Heart left ventricle (tissue), 16 donors: ENCODE measurements at regions not wholly inside any gene's neighbourhood (a gene's known extent, or its start where the extent isn't known, plus 50 kb on each side); places are given as distances from the start of the nearest gene placed in this dataset.
A peak's percentile ranks its signal among the peaks of the same experiment; 100 is the strongest.
"Not testable (repeated sequence)": the region's sequence is repeated elsewhere in the genome, so short reads cannot be mapped to it uniquely, and the experiment has no call there.

Experiments
- ATAC-seq, 4 donors: fragments of 200-7000 bp; cut with Tn5 transposase; one replicate each; pipeline ENCODE4 v1.9.1; 2020 to 2022; ENCODE audit warnings: moderate library complexity in 4 of 4, mild to moderate bottlenecking in 3 of 4, moderate number of reproducible peaks in 1 of 4
- DNase-seq, 5 donors: peaks; one replicate each; pipeline ENCODE4 v3.0.0-alpha.2; 2020
- H3K27ac ChIP-seq, 12 donors: fragments of 200-600 bp; sonication (generic) in 4 of 12; one replicate each; pipeline versions ENCODE4 v1.5.0 to v1.8.0; 2016 to 2022; ENCODE audit warnings: mild to moderate bottlenecking in 2 of 12
- H3K27me3 ChIP-seq, 9 donors: fragments of 200-600 bp; sonication (generic) in 2 of 9; one replicate each; pipeline versions ENCODE4 v1.5.1 to v1.8.0; 2016 to 2022; ENCODE audit warnings: mild to moderate bottlenecking in 3 of 9
- H3K36me3 ChIP-seq, 9 donors: fragments of 200-600 bp; sonication (generic) in 2 of 9; one replicate each; pipeline versions ENCODE4 v1.5.0 to v1.8.0; 2018 to 2022; ENCODE audit warnings: mild to moderate bottlenecking in 2 of 9
- H3K4me1 ChIP-seq, 12 donors: fragments of 200-600 bp; sonication (generic) in 4 of 12; one replicate each; pipeline versions ENCODE4 v1.5.0 to v1.8.0; 2016 to 2022; ENCODE audit warnings: mild to moderate bottlenecking in 3 of 12
- H3K4me3 ChIP-seq, 12 donors: fragments of 200-600 bp; sonication (generic) in 4 of 12; one replicate each; pipeline versions ENCODE4 v1.5.0 to v1.8.0; 2017 to 2022; ENCODE audit warnings: mild to moderate bottlenecking in 9 of 12, moderate library complexity in 4 of 12
- H3K9me3 ChIP-seq, 12 donors: fragments of 200-600 bp; sonication (generic) in 4 of 12; one replicate each; pipeline versions ENCODE4 v1.5.0 to v1.8.0; 2016 to 2022; ENCODE audit warnings: mild to moderate bottlenecking in 1 of 12
- WGBS, 4 donors: extraction: QIAGEN DNeasy Blood & Tissue Kit in 2 of 4; methylation state at CpG; one replicate each; pipeline versions ENCODE4 v1.1.5 to v1.1.7; 2013 to 2018; 5-methylcytosine and 5-hydroxymethylcytosine counted together
- intact Hi-C, 10 donors: fragments of 100-400 bp; cut with DNase I; formaldehyde crosslinking; loops; one replicate each; pipeline versions ENCODE4 v1.11.1 to v1.14.2; 2022
- donor health status: ischemic (EF 13 %, LVEDD 7.1; RV severe dilation, severe dysfunction).
- donor health status: healthy with polysubstance abuse.
- donor health status: DM: no; HTN: yes; CAD: no.
- donor health status: DM: no; HTN: no; CAD: no.
- donor health status: ischemic (EF 25% LVEDD 6.9; RV normal size, moderate dysfunction).
- donor health status: ischemic (EF 25% LVEDD 5.7; RV mildly dilated, moderate dysfunction).
- donor health status: healthy.
- donor health status: DM: yes; HTN: yes; CAD: no.
- donor health status: ischemic (EF 35%, LVEDD 5.7; RV mildly dilated, moderate dysfunction).
- donor health status: nonischemic (EF 11% LVEDD 7.7; RV severe dilation, severe dysfunction).
- donor health status: DM: yes; HTN: yes; CAD: no.
- donor health status: PGD.
- donor health status: ischemic (EF 29% LVEDD 5.4; RV normal size, mild dysfunction).
- donor health status: nonischemic (EF 23%, LVEDD 6.1; RV moderate dilation, normal function).

GRCh38 chr1:143796369-143796768 lies 175.4 kb downstream of the FAM72C start:
- H3K27me3 ChIP-seq, H3K36me3 ChIP-seq, ATAC-seq, H3K4me1 ChIP-seq, intact Hi-C loops, H3K9me3 ChIP-seq, DNase-seq, H3K27ac ChIP-seq, H3K4me3 ChIP-seq: not testable (repeated sequence)
- no CpG with 5 or more reads among the region's 3 CpGs for WGBS, 4 donors

GRCh38 chr1:143792047-143792937 lies 179.5 kb downstream of the FAM72C start:
- DNase-seq, H3K4me3 ChIP-seq, H3K27me3 ChIP-seq, H3K9me3 ChIP-seq, H3K36me3 ChIP-seq, H3K4me1 ChIP-seq, H3K27ac ChIP-seq, intact Hi-C loops: not testable (repeated sequence)
- peak in 2 of 4 donors; percentile 24 to 28 for ATAC-seq
- WGBS, 4 donors: no CpG with 5 or more reads among the region's 57 CpGs

GRCh38 chr1:143786381-143786780 lies 185.4 kb downstream of the FAM72C start:
- no CpG with 5 or more reads among the region's 3 CpGs for WGBS, 4 donors
- H3K9me3 ChIP-seq, DNase-seq, intact Hi-C loops, H3K4me1 ChIP-seq, H3K27me3 ChIP-seq, H3K4me3 ChIP-seq, ATAC-seq, H3K36me3 ChIP-seq, H3K27ac ChIP-seq: not testable (repeated sequence)

- H3K9me3 ChIP-seq, H3K4me3 ChIP-seq, intact Hi-C loops, H3K36me3 ChIP-seq, H3K27ac ChIP-seq, H3K27me3 ChIP-seq, ATAC-seq, H3K4me1 ChIP-seq, DNase-seq: not testable (repeated sequence)
- 89 to 92% methylated on average over 2 of the region's 7 CpGs; no CpG with 5 or more reads in 2 of the 4 donors for WGBS, 4 donors
These were observed 185.9 kb downstream of the FAM72C start for GRCh38 chr1:143785883-143786282.

- H3K4me3 ChIP-seq, H3K27me3 ChIP-seq, intact Hi-C loops, H3K27ac ChIP-seq, DNase-seq, H3K36me3 ChIP-seq, H3K9me3 ChIP-seq, H3K4me1 ChIP-seq, ATAC-seq: not testable (repeated sequence)
- WGBS, 4 donors: 53 to 63% methylated on average over 4 of the region's 11 CpGs; no CpG with 5 or more reads in 2 of the 4 donors
These were observed 187.4 kb downstream of the FAM72C start for GRCh38 chr1:143784239-143784882.

GRCh38 chr1:143778178-143778577 lies 193.6 kb downstream of the FAM72C start:
- DNase-seq, H3K27me3 ChIP-seq, H3K27ac ChIP-seq, ATAC-seq, intact Hi-C loops, H3K36me3 ChIP-seq, H3K4me3 ChIP-seq, H3K4me1 ChIP-seq, H3K9me3 ChIP-seq: not testable (repeated sequence)
- no CpG with 5 or more reads among the region's 1 CpG for WGBS, 4 donors

GRCh38 chr1:143764831-143765230 lies 207.0 kb downstream of the FAM72C start:
- H3K27ac ChIP-seq, H3K36me3 ChIP-seq, H3K27me3 ChIP-seq, ATAC-seq, H3K9me3 ChIP-seq, H3K4me3 ChIP-seq, H3K4me1 ChIP-seq, DNase-seq, intact Hi-C loops: not testable (repeated sequence)
- WGBS, 4 donors: 61 to 74% (median 67%) methylated on average over 2 of the region's 2 CpGs

- H3K27me3 ChIP-seq, H3K4me1 ChIP-seq, DNase-seq, intact Hi-C loops, H3K4me3 ChIP-seq, H3K27ac ChIP-seq, H3K36me3 ChIP-seq, ATAC-seq, H3K9me3 ChIP-seq: not testable (repeated sequence)
- WGBS, 4 donors: 46 to 59% (median 48%) methylated on average over 5 to 7 of the region's 7 CpGs; no CpG with 5 or more reads in 1 of the 4 donors
These were observed 211.4 kb downstream of the FAM72C start for GRCh38 chr1:143760366-143760765.

- peak in 2 of 4 donors; percentile 36 to 74 for ATAC-seq
- H3K4me1 ChIP-seq, H3K27me3 ChIP-seq, H3K4me3 ChIP-seq, H3K9me3 ChIP-seq, intact Hi-C loops, H3K27ac ChIP-seq, DNase-seq, H3K36me3 ChIP-seq: not testable (repeated sequence)
- WGBS, 4 donors: 9 to 27% (median 18%) methylated on average over 3 of the region's 3 CpGs
These were observed 215.8 kb downstream of the FAM72C start for GRCh38 chr1:143755961-143756360.
